H9 (cell line): ENCODE measurements at regions not wholly inside any gene's neighbourhood (a gene's known extent, or its start where the extent isn't known, plus 50 kb on each side); places are given as distances from the start of the nearest gene placed in this dataset.

Experiments used
- DNase-seq: peaks from one replicate; pipeline ENCODE4 v3.0.0-alpha.2; 2017
- H2AFZ ChIP-seq: one replicate; pipeline ENCODE4 v1.6.1; 2013; ENCODE audit warnings: mild to moderate bottlenecking, low read length, control low read depth, moderate library complexity
- H2AK5ac ChIP-seq: 2 replicates; pipeline ENCODE4 v1.6.1; 2013; ENCODE audit warnings: low read length, control low read depth, mixed read lengths; ENCODE audit not compliant: insufficient read length
- H2BK120ac ChIP-seq: one replicate; pipeline ENCODE4 v1.6.1; 2013; ENCODE audit warnings: low read depth, mild to moderate bottlenecking, low read length, control low read depth, inconsistent platforms; ENCODE audit not compliant: poor library complexity, severe bottlenecking
- H2BK12ac ChIP-seq: 2 replicates; pipeline ENCODE4 v1.6.1; 2013; ENCODE audit warnings: low read length, control low read depth, mixed read lengths, low read depth; ENCODE audit not compliant: insufficient read length
- H2BK15ac ChIP-seq: 2 replicates; pipeline ENCODE4 v1.6.1; 2013; ENCODE audit warnings: low read depth, low read length, control low read depth
- H2BK20ac ChIP-seq: one replicate; pipeline ENCODE4 v1.6.1; 2013; ENCODE audit warnings: low read depth, mild to moderate bottlenecking, low read length, control low read depth, inconsistent platforms; ENCODE audit not compliant: poor library complexity, severe bottlenecking
- H2BK5ac ChIP-seq: 2 replicates; pipeline ENCODE4 v1.6.1; 2013; ENCODE audit warnings: low read length, control low read depth, mixed read lengths; ENCODE audit not compliant: insufficient read length
- H3K14ac ChIP-seq: 2 replicates; pipeline ENCODE4 v1.6.1; 2013; ENCODE audit warnings: low read length, control low read depth; ENCODE audit not compliant: insufficient read depth
- H3K18ac ChIP-seq: 2 replicates; pipeline ENCODE4 v1.6.1; 2013; ENCODE audit warnings: low read depth, mild to moderate bottlenecking, mixed read lengths, low read length, control low read depth; ENCODE audit not compliant: insufficient read length
- H3K23ac ChIP-seq: 2 replicates; pipeline ENCODE4 v1.6.1; 2013; ENCODE audit warnings: low read length, control low read depth, mixed read lengths, low read depth; ENCODE audit not compliant: insufficient read length
- H3K23me2 ChIP-seq: 2 replicates; pipeline ENCODE4 v1.6.1; 2013; ENCODE audit warnings: low read depth, mild to moderate bottlenecking, mixed read lengths, low read length, control low read depth; ENCODE audit not compliant: insufficient read length, poor library complexity, severe bottlenecking
- H3K27ac ChIP-seq: 2 replicates; pipeline ENCODE4 v1.5.1; 2013; ENCODE audit warnings: low read length, control low read depth, mixed read lengths, low read depth; ENCODE audit not compliant: insufficient read length
- H3K27me3 ChIP-seq: 2 replicates; pipeline ENCODE4 v1.6.1; 2013; ENCODE audit warnings: low read length, control low read depth, inconsistent platforms; ENCODE audit not compliant: insufficient read depth
- H3K4ac ChIP-seq: 2 replicates; pipeline ENCODE4 v1.6.1; 2013; ENCODE audit warnings: low read depth, mild to moderate bottlenecking, control low read depth, inconsistent platforms, low read length, moderate library complexity
- H3K4me1 ChIP-seq: 2 replicates; pipeline ENCODE4 v1.6.1; 2013; ENCODE audit warnings: low read length, control low read depth, inconsistent platforms; ENCODE audit not compliant: insufficient read depth
- H3K4me2 ChIP-seq: 2 replicates; pipeline ENCODE4 v1.6.1; 2013; ENCODE audit warnings: low read length, control low read depth, mixed read lengths; ENCODE audit not compliant: insufficient read length, insufficient read depth
- H3K56ac ChIP-seq: 2 replicates; pipeline ENCODE4 v1.6.1; 2013; ENCODE audit warnings: low read depth, mild to moderate bottlenecking, mixed read lengths, low read length, control low read depth; ENCODE audit not compliant: insufficient read length
- H3K79me1 ChIP-seq: 2 replicates; pipeline ENCODE4 v1.6.1; 2013; ENCODE audit warnings: low read depth, mild to moderate bottlenecking, moderate library complexity, low read length, control low read depth, inconsistent platforms; ENCODE audit not compliant: insufficient read depth, poor library complexity, severe bottlenecking
- H3K79me2 ChIP-seq: 2 replicates; pipeline ENCODE4 v1.6.1; 2013; ENCODE audit warnings: low read length, control low read depth, inconsistent platforms; ENCODE audit not compliant: insufficient read depth
- H3K9ac ChIP-seq: 2 replicates; pipeline ENCODE4 v1.6.1; 2013; ENCODE audit warnings: low read length, control low read depth, mixed read lengths; ENCODE audit not compliant: insufficient read length; ENCODE audit errors: extremely low read depth
- H3K9me3 ChIP-seq: one replicate; pipeline ENCODE4 v1.6.1; 2013; ENCODE audit warnings: low read depth, low read length, inconsistent platforms; ENCODE audit not compliant: control insufficient read depth
- H3T11ph ChIP-seq: one replicate; pipeline ENCODE4 v1.6.1; 2013; ENCODE audit warnings: mild to moderate bottlenecking, low read length, control low read depth, inconsistent platforms
- H4K20me1 ChIP-seq: one replicate; pipeline ENCODE4 v1.6.1; 2013; ENCODE audit not compliant: control insufficient read depth, insufficient read length, insufficient read depth
- H4K5ac ChIP-seq: 2 replicates; pipeline ENCODE4 v1.6.1; 2013; ENCODE audit warnings: low read depth, mild to moderate bottlenecking, mixed read lengths, low read length, control low read depth; ENCODE audit not compliant: insufficient read length
- H4K8ac ChIP-seq: replicated peaks from 2 replicates; pipeline ENCODE4 v1.6.1; 2013; ENCODE audit warnings: low read length, control low read depth, mixed read lengths, low read depth; ENCODE audit not compliant: insufficient read length
- H4K91ac ChIP-seq: 2 replicates; pipeline ENCODE4 v1.6.1; 2013; ENCODE audit warnings: low read depth, mild to moderate bottlenecking, moderate library complexity, mixed read lengths, low read length, control low read depth; ENCODE audit not compliant: insufficient read length
- H3K27ac Mint-ChIP-seq, 3 experiments: 2 replicates in 2 of 3; 3 replicates in 1 of 3; pipeline ENCODE4 v1.8.0; 2020 to 2021; ENCODE audit warnings: mixed read lengths in 3 of 3, mild to moderate bottlenecking in 1 of 3, moderate library complexity in 1 of 3
- H3K27me3 Mint-ChIP-seq: 2 replicates; pipeline ENCODE4 v1.8.0; 2021; ENCODE audit warnings: low read depth, mild to moderate bottlenecking, moderate library complexity, mixed read lengths
- H3K36me3 Mint-ChIP-seq, 3 experiments: 2 replicates in 2 of 3; 3 replicates in 1 of 3; pipeline ENCODE4 v1.8.0; 2020 to 2021; ENCODE audit warnings: low read depth in 3 of 3, mixed read lengths in 3 of 3; ENCODE audit not compliant: insufficient read depth in 1 of 3
- H3K4me1 Mint-ChIP-seq, 2 experiments: 2 replicates each; pipeline ENCODE4 v1.8.0; 2020; ENCODE audit warnings: mixed read lengths in 2 of 2
- H3K4me3 Mint-ChIP-seq, 2 experiments: 2 replicates in 1 of 2; 3 replicates in 1 of 2; pipeline ENCODE4 v1.8.0; 2020 to 2021; ENCODE audit warnings: mild to moderate bottlenecking in 2 of 2, mixed read lengths in 2 of 2, moderate library complexity in 1 of 2
- H3K9me3 Mint-ChIP-seq, 2 experiments: 2 replicates in 1 of 2; 3 replicates in 1 of 2; pipeline ENCODE4 v1.8.0; 2020; ENCODE audit warnings: mild to moderate bottlenecking in 2 of 2, mixed read lengths in 2 of 2, moderate library complexity in 1 of 2
- WGBS: extraction: QIAGEN DNeasy Blood & Tissue Kit; methylation state at CpG from one replicate; pipeline ENCODE4 v1.1.7; 2013; ENCODE audit warnings: missing lambda C conversion rate, low lambda C conversion rate, mixed read lengths; ENCODE audit not compliant: insufficient read length; ENCODE audit errors: extremely low coverage; 5-methylcytosine and 5-hydroxymethylcytosine counted together
- TF ChIP-seq, protein P1 (sequence below): fragments of 200-600 bp; sonication (generic); conservative IDR thresholded peaks from 3 replicates; pipeline ENCODE4 v1.8.0; 2021; ENCODE audit warnings: antibody characterized with exemption, mild to moderate bottlenecking

DNA sequence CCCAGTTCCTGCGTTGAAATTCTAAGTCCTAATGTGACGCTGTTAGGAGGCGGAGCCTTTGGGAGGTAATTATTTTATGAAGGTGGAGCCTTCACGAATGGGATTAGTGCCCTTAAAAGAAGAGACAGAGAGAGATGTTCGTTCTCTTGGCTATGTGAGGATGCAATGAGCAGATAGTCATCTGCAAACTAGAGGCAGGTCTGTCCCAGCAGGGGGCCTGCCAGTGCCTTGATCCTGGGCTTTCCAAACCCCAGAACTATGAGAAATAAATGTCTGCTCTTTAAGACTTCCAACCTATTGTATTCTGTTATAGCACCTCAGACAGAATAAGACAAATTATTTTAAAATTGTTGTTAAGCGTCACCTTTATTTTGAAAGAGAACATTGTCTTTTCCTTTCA lies 123.1 kb upstream of the KCNJ6 start:
- Histone ChIP-seq H4K5ac (no peak overlapping the region), H2BK20ac (no peak overlapping the region)

More for the DNA sequence above, 123.1 kb upstream of the KCNJ6 start:
- Histone ChIP-seq H3K27me3 (no peaks in the 10 kb centered on the region), H4K91ac (no peak overlapping the region), H3K27ac (no peak overlapping the region), H4K8ac (no peak overlapping the region), H3K9ac (no peak overlapping the region), H2BK120ac (no peak overlapping the region), H3K9me3 (no peaks in the 10 kb centered on the region), H2AK5ac (no peak overlapping the region), H3K4ac (no peak overlapping the region), H3K4me2 (no peak overlapping the region), H2BK5ac (no peak overlapping the region), H3K14ac (no peak overlapping the region), H3K23me2 (no peaks in the 10 kb centered on the region), H3K18ac (no peak overlapping the region), H3K79me1 (no peaks in the 10 kb centered on the region), H3K56ac (no peak overlapping the region), H2AFZ (no peak overlapping the region), H2BK12ac (no peak overlapping the region), H3K79me2 (peaks cover 1% of the 10 kb centered on the region; the same call in 1 of the 2 replicates), H3K23ac (no peak overlapping the region), H4K20me1 (no peaks in the 10 kb centered on the region), H3K4me1 (no peaks in the 10 kb centered on the region), H2BK15ac (no peak overlapping the region), H3T11ph (no peak overlapping the region)
- no peak for DNase-seq
- Mint-ChIP-seq H3K27me3 (peaks cover 2% of the 10 kb centered on the region; the same call in 1 of the 2 replicates), H3K36me3 (no peaks in the 10 kb centered on the region), H3K9me3 (no peaks in the 10 kb centered on the region), H3K27ac (no peak overlapping the region), H3K4me3 (no peak overlapping the region), H3K4me1 (peaks cover 8 to 9% of the 10 kb centered on the region in 2 experiments)
- TF ChIP-seq, protein P1, sequence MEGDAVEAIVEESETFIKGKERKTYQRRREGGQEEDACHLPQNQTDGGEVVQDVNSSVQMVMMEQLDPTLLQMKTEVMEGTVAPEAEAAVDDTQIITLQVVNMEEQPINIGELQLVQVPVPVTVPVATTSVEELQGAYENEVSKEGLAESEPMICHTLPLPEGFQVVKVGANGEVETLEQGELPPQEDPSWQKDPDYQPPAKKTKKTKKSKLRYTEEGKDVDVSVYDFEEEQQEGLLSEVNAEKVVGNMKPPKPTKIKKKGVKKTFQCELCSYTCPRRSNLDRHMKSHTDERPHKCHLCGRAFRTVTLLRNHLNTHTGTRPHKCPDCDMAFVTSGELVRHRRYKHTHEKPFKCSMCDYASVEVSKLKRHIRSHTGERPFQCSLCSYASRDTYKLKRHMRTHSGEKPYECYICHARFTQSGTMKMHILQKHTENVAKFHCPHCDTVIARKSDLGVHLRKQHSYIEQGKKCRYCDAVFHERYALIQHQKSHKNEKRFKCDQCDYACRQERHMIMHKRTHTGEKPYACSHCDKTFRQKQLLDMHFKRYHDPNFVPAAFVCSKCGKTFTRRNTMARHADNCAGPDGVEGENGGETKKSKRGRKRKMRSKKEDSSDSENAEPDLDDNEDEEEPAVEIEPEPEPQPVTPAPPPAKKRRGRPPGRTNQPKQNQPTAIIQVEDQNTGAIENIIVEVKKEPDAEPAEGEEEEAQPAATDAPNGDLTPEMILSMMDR: no peak
- no CpG with 5 or more reads among the region's 6 CpGs for WGBS
